Endothelial cell of umbilical vein (primary cell): ENCODE measurements at regions not wholly inside any gene's neighbourhood (a gene's known extent, or its start where the extent isn't known, plus 50 kb on each side); places are given as distances from the start of the nearest gene placed in this dataset.

ENCODE experiments used
- BruUV-seq: library from RNA; stranded (reverse); fragments of 400-500 nt; replicated peaks from 2 replicates; lab custom pipeline; 2021; lab: Mats Ljungman, UMichigan
- CTCF ChIA-PET: fragments of 300-600, 350-600 bp; sonication (Branson Sonifier 250); formaldehyde crosslinking; loops from one replicate; lab custom pipeline; 2021; ENCODE audit warnings: antibody characterized with exemption, inconsistent platforms; lab: Charles Lee
- POLR2A ChIA-PET: fragments of 300-600, 350-600 bp; sonication (Branson Sonifier 250); formaldehyde crosslinking; loops from one replicate; lab custom pipeline; 2021; ENCODE audit warnings: antibody characterized with exemption, inconsistent platforms; lab: Charles Lee
- DNase-seq: peaks from one replicate; pipeline ENCODE4 v3.0.0-alpha.2; 2011; ENCODE audit warnings: low read depth, low spot score
- FAIRE-seq: peaks from 2 replicates; lab custom pipeline; 2011; peaks lifted over from hg19 to GRCh38; lab: Jason Lieb, UNC
- H2AFZ ChIP-seq: 2 replicates; pipeline ENCODE4 v1.6.0; 2012; ENCODE audit warnings: low read depth, low read length, control low read depth, inconsistent platforms
- H3K27ac ChIP-seq: 2 replicates; pipeline ENCODE4 v1.5.1; 2011; ENCODE audit warnings: low read depth, mild to moderate bottlenecking, control low read depth, low read length, moderate library complexity; ENCODE audit not compliant: insufficient read depth
- H3K27me3 ChIP-seq, 2 experiments: 2 replicates each; pipeline versions ENCODE4 v1.6.0 to v1.6.1; 2011; ENCODE audit warnings: low read length in 2 of 2, mixed read lengths in 1 of 2; ENCODE audit not compliant: control insufficient read depth in 2 of 2, insufficient read depth in 2 of 2
- H3K36me3 ChIP-seq, 2 experiments: 2 replicates in 1 of 2; 3 replicates in 1 of 2; pipeline ENCODE4 v1.5.1; 2011; ENCODE audit warnings: low read length in 2 of 2, mild to moderate bottlenecking in 1 of 2, moderate library complexity in 1 of 2; ENCODE audit not compliant: control insufficient read depth in 2 of 2, insufficient read depth in 2 of 2; ENCODE audit errors: extremely low read depth in 1 of 2
- H3K4me1 ChIP-seq: 3 replicates; pipeline ENCODE4 v1.5.1; 2011; ENCODE audit warnings: mild to moderate bottlenecking, low read length; ENCODE audit not compliant: control insufficient read depth, insufficient read depth; ENCODE audit errors: extremely low read depth
- H3K4me2 ChIP-seq: 2 replicates; pipeline ENCODE4 v1.6.1; 2011; ENCODE audit warnings: low read length, control low read depth, mixed read lengths; ENCODE audit not compliant: insufficient read depth
- H3K4me3 ChIP-seq, 3 experiments: fragments of 200-600 bp in 1 of 3; sonication (generic), shearing (Covaris generic) in 1 of 3; replicated peaks in 1 of 3; 2 replicates each; pipeline ENCODE4 v1.5.1; 2011 to 2016; ENCODE audit warnings: control low read depth in 3 of 3, low read length in 3 of 3, mild to moderate bottlenecking in 2 of 3, inconsistent platforms in 1 of 3, low read depth in 1 of 3, moderate library complexity in 1 of 3; ENCODE audit not compliant: insufficient read depth in 1 of 3
- H3K79me2 ChIP-seq: 2 replicates; pipeline ENCODE4 v1.6.0; 2012; ENCODE audit warnings: low read length, inconsistent platforms; ENCODE audit not compliant: control insufficient read depth, insufficient read depth
- H3K9ac ChIP-seq: replicated peaks from 2 replicates; pipeline ENCODE3; 2011; ENCODE audit warnings: low read length, control low read depth; ENCODE audit not compliant: insufficient read depth; ENCODE audit errors: extremely low read depth
- H3K9me1 ChIP-seq: replicated peaks from 3 replicates; pipeline ENCODE4 v1.6.0; 2011; ENCODE audit warnings: mild to moderate bottlenecking, low read length; ENCODE audit not compliant: control insufficient read depth, insufficient read depth; ENCODE audit errors: extremely low read depth
- H3K9me3 ChIP-seq: replicated peaks from 2 replicates; pipeline ENCODE4 v1.5.1; 2012; ENCODE audit warnings: low read length, inconsistent platforms; ENCODE audit not compliant: control insufficient read depth, insufficient read depth
- H4K20me1 ChIP-seq: replicated peaks from 2 replicates; pipeline ENCODE3; 2011; ENCODE audit warnings: mild to moderate bottlenecking, low read length; ENCODE audit not compliant: control insufficient read depth, insufficient read depth; ENCODE audit errors: extremely low read depth
- CTCF ChIP-seq, 2 donors: IDR thresholded peaks; 1 replicate in 1 of 2; 2 replicates in 1 of 2; pipeline ENCODE4 v1.5.1; 2011; ENCODE audit warnings: low read length in 2 of 2, mild to moderate bottlenecking in 2 of 2, moderate library complexity in 2 of 2, control low read depth in 1 of 2, inconsistent platforms in 1 of 2, low read depth in 1 of 2; ENCODE audit not compliant: insufficient read depth in 1 of 2; ENCODE audit errors: extremely low read depth in 1 of 2
- EZH2 ChIP-seq: IDR thresholded peaks from 2 replicates; pipeline ENCODE4 v1.6.1; 2012; ENCODE audit warnings: borderline replicate concordance, low read depth, mild to moderate bottlenecking, moderate library complexity, low read length, inconsistent platforms; ENCODE audit not compliant: severe bottlenecking
- FOS ChIP-seq: IDR thresholded peaks from 2 replicates; pipeline ENCODE4 v1.6.1; 2011; ENCODE audit warnings: mild to moderate bottlenecking, low read length, moderate library complexity, borderline replicate concordance; ENCODE audit not compliant: insufficient read depth
- GATA2 ChIP-seq: IDR thresholded peaks from 2 replicates; pipeline ENCODE4 v1.7.0; 2011; ENCODE audit warnings: low read depth, mild to moderate bottlenecking, moderate library complexity, mixed read lengths, low read length; ENCODE audit not compliant: insufficient read length, insufficient read depth
- JUN ChIP-seq: IDR thresholded peaks from 2 replicates; pipeline ENCODE4 v1.6.1; 2011; ENCODE audit warnings: borderline replicate concordance, low read depth; ENCODE audit not compliant: insufficient read length, insufficient read depth
- MAX ChIP-seq: IDR thresholded peaks from 2 replicates; pipeline ENCODE4 v1.6.1; 2011; ENCODE audit not compliant: insufficient read depth, insufficient read length
- MYC ChIP-seq: IDR thresholded peaks from one replicate; pipeline ENCODE4 v1.6.1; 2011; ENCODE audit warnings: mild to moderate bottlenecking, low read depth, low read length
- POLR2A ChIP-seq: IDR thresholded peaks from 2 replicates; pipeline ENCODE4 v1.6.1; 2012; ENCODE audit warnings: low read depth, mild to moderate bottlenecking, control low read depth, low read length
- POLR2AphosphoS5 ChIP-seq: IDR thresholded peaks from 2 replicates; pipeline ENCODE4 v1.6.1; 2012; ENCODE audit warnings: low read depth, mild to moderate bottlenecking, control low read depth, low read length, moderate library complexity; ENCODE audit not compliant: insufficient read depth
- dilution Hi-C: fragments of 300-500 bp; cut with MboI; formaldehyde crosslinking; loops from one replicate; pipeline ENCODE4 v1.15.0; 2019; ENCODE audit warnings: low sequenced_read_pairs; ENCODE audit not compliant: extremely low pct_ligation_motif_present
- intact Hi-C: fragments of 100-400 bp; cut with micrococcal nuclease; formaldehyde crosslinking; loops from one replicate; pipeline ENCODE4 v1.10.0; 2022

- intact Hi-C loops = no loop called here
- FAIRE-seq = no peak
- Histone ChIP-seq H4K20me1 (no peaks in the 10 kb centered on the region), H3K9me3 (no peaks in the 10 kb centered on the region), H3K9me1 (no peaks in the 10 kb centered on the region), H3K27me3 (no peaks in the 10 kb centered on the region), H2AFZ (no peak overlapping the region), H3K4me3 (no peak overlapping the region), H3K4me1 (no peaks in the 10 kb centered on the region), H3K4me2 (no peak overlapping the region), H3K27ac (no peak overlapping the region), H3K79me2 (no peaks in the 10 kb centered on the region), H3K9ac (no peak overlapping the region), H3K36me3 (no peaks in the 10 kb centered on the region)
- POLR2A ChIA-PET = no interaction called here
- TF ChIP-seq EZH2 (no peak), FOS (no peak), POLR2AphosphoS5 (no peak), MAX (no peak), MYC (no peak)
- dilution Hi-C loops = no loop called here
- BruUV-seq = no TSS peak
- DNase-seq = no peak
- CTCF ChIA-PET = no interaction called here
Measured at GRCh38 chr10:121306159-121306673, 292.0 kb downstream of the FGFR2 start.

GRCh38 chr10:121307411-121307980 is 290.7 kb downstream of the FGFR2 start:
- no TSS peak for BruUV-seq
- Histone ChIP-seq H4K20me1 (no peaks in the 10 kb centered on the region), H3K9me1 (no peaks in the 10 kb centered on the region), H3K27ac (no peak overlapping the region), H2AFZ (no peak overlapping the region), H3K79me2 (no peaks in the 10 kb centered on the region), H3K4me1 (no peaks in the 10 kb centered on the region), H3K4me2 (no peak overlapping the region), H3K4me3 (no peak overlapping the region), H3K9me3 (no peaks in the 10 kb centered on the region), H3K9ac (no peak overlapping the region), H3K36me3 (no peaks in the 10 kb centered on the region), H3K27me3 (no peaks in the 10 kb centered on the region)
- DNase-seq (no peak), FAIRE-seq (no peak)
- dilution Hi-C loops = no loop called here
- CTCF ChIA-PET = no interaction called here
- POLR2A ChIA-PET = no interaction called here
- TF ChIP-seq FOS (no peak), EZH2 (no peak), MAX (no peak), GATA2 (no peak), JUN (no peak), MYC (no peak), POLR2AphosphoS5 (no peak), CTCF (IDR thresholded peaks at IDR 0.05; ENCODE audit: extremely low read depth in 1 of 2, insufficient read depth in 1 of 2, low read depth in 1 of 2, low read length in 2 of 2) (no peak), POLR2A (no peak)
- intact Hi-C loops = no loop called here
